Neuronal stem cell (in vitro differentiated cells): ENCODE measurements at regions not wholly inside any gene's neighbourhood (a gene's known extent, or its start where the extent isn't known, plus 50 kb on each side); places are given as distances from the start of the nearest gene placed in this dataset.

ENCODE experiments used
- DNase-seq: peaks from one replicate; pipeline ENCODE4 v3.0.0-alpha.2; 2013; ENCODE audit warnings: low spot score
- H2AFZ ChIP-seq: one replicate; pipeline ENCODE4 v1.6.1; 2013; ENCODE audit warnings: mild to moderate bottlenecking, low read length, inconsistent platforms
- H2AK5ac ChIP-seq: 2 replicates; pipeline ENCODE4 v1.6.1; 2013; ENCODE audit warnings: low read depth, mild to moderate bottlenecking, inconsistent platforms, low read length, moderate library complexity, mixed read lengths
- H2BK120ac ChIP-seq: 2 replicates; pipeline ENCODE4 v1.6.1; 2013; ENCODE audit warnings: low read depth, mild to moderate bottlenecking, inconsistent platforms, low read length, moderate library complexity, mixed read lengths
- H2BK12ac ChIP-seq: one replicate; pipeline ENCODE4 v1.6.1; 2013; ENCODE audit warnings: low read length, inconsistent platforms
- H2BK15ac ChIP-seq: 2 replicates; pipeline ENCODE4 v1.6.1; 2013; ENCODE audit warnings: mild to moderate bottlenecking, low read length, inconsistent platforms, mixed read lengths
- H2BK5ac ChIP-seq: one replicate; pipeline ENCODE4 v1.6.1; 2013; ENCODE audit warnings: inconsistent platforms, mild to moderate bottlenecking, low read length, moderate library complexity
- H3K14ac ChIP-seq: one replicate; pipeline ENCODE4 v1.6.1; 2013; ENCODE audit warnings: low read length, inconsistent platforms
- H3K18ac ChIP-seq: 2 replicates; pipeline ENCODE4 v1.6.1; 2013; ENCODE audit warnings: low read length, inconsistent platforms
- H3K23ac ChIP-seq: 2 replicates; pipeline ENCODE4 v1.6.1; 2013; ENCODE audit warnings: low read depth, mild to moderate bottlenecking, mixed read lengths, low read length, inconsistent platforms; ENCODE audit not compliant: poor library complexity
- H3K27ac ChIP-seq: replicated peaks from 3 replicates; pipeline ENCODE4 v1.5.1; 2013; ENCODE audit warnings: low read length, inconsistent platforms
- H3K27me3 ChIP-seq, 3 experiments: 2 replicates each; pipeline ENCODE4 v1.6.1; 2013; ENCODE audit warnings: low read length in 3 of 3, mild to moderate bottlenecking in 2 of 3, inconsistent platforms in 1 of 3, low read depth in 1 of 3, mixed read lengths in 1 of 3, moderate library complexity in 1 of 3; ENCODE audit not compliant: control insufficient read depth in 3 of 3, insufficient read depth in 3 of 3
- H3K36me3 ChIP-seq, 2 donors: replicated peaks in 1 of 2; 2 replicates each; pipeline ENCODE4 v1.6.1; 2013; ENCODE audit warnings: low read length in 2 of 2; ENCODE audit not compliant: control insufficient read depth in 2 of 2, insufficient read depth in 2 of 2
- H3K4ac ChIP-seq: 2 replicates; pipeline ENCODE4 v1.6.1; 2013; ENCODE audit warnings: inconsistent platforms, mild to moderate bottlenecking, low read length, moderate library complexity
- H3K4me1 ChIP-seq, 2 donors: 1 replicate in 1 of 2; 2 replicates in 1 of 2; pipeline ENCODE4 v1.6.1; 2013; ENCODE audit warnings: low read length in 2 of 2, low read depth in 1 of 2; ENCODE audit not compliant: control insufficient read depth in 2 of 2, insufficient read depth in 1 of 2
- H3K4me2 ChIP-seq: one replicate; pipeline ENCODE4 v1.6.1; 2013; ENCODE audit warnings: mild to moderate bottlenecking, low read length, inconsistent platforms; ENCODE audit not compliant: insufficient read depth, poor library complexity, severe bottlenecking
- H3K4me3 ChIP-seq, 2 donors: 2 replicates each; pipeline ENCODE4 v1.5.1; 2013; ENCODE audit warnings: low read length in 2 of 2, mild to moderate bottlenecking in 2 of 2, inconsistent platforms in 1 of 2, moderate library complexity in 1 of 2
- H3K79me1 ChIP-seq: one replicate; pipeline ENCODE4 v1.6.1; 2013; ENCODE audit warnings: low read depth, mild to moderate bottlenecking, inconsistent platforms, low read length, moderate library complexity
- H3K9ac ChIP-seq: one replicate; pipeline ENCODE4 v1.6.1; 2013; ENCODE audit warnings: mild to moderate bottlenecking, low read depth, low read length, inconsistent platforms; ENCODE audit not compliant: poor library complexity
- H3K9me3 ChIP-seq, 2 donors: replicated peaks in 1 of 2; 2 replicates each; pipeline versions ENCODE3 to v1.6.1; 2013; ENCODE audit warnings: low read length in 2 of 2, mild to moderate bottlenecking in 2 of 2, inconsistent platforms in 1 of 2, low read depth in 1 of 2, mixed read lengths in 1 of 2, moderate library complexity in 1 of 2; ENCODE audit not compliant: control insufficient read depth in 2 of 2, insufficient read depth in 1 of 2
- H4K8ac ChIP-seq: one replicate; pipeline ENCODE4 v1.6.1; 2013; ENCODE audit warnings: low read depth, mild to moderate bottlenecking, inconsistent platforms, low read length, moderate library complexity
- H4K91ac ChIP-seq: one replicate; pipeline ENCODE4 v1.6.1; 2013; ENCODE audit warnings: low read length, low read depth, mild to moderate bottlenecking, inconsistent platforms; ENCODE audit not compliant: poor library complexity
- WGBS, 2 donors: extraction: QIAGEN DNeasy Blood & Tissue Kit; methylation state at CpG; one replicate each; pipeline ENCODE4 v1.1.7; 2013; ENCODE audit warnings: missing lambda C conversion rate in 2 of 2, mixed read lengths in 1 of 2; ENCODE audit not compliant: insufficient read length in 2 of 2, insufficient replicate concordance in 1 of 2; ENCODE audit errors: extremely low coverage in 2 of 2; 5-methylcytosine and 5-hydroxymethylcytosine counted together

DNA sequence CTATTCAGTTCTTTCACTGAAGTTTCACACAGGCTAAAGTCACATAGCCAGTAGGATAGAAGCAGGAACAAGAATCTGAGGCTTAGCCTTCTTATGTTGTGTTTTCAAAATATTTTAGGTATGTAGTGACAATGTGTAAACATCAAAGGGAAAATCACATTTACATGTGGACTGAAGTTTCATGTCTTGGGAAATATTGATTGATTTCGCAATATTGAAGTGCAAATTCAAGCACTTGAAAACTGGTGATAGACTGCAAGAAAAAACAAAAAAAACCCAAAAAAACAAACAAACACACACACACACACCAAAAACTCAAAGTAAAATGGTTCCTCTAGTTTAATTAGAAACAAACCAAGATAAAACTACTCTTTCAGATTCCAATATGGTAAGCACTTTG, 773.3 kb downstream of the PDCD6IP start:
- H4K91ac ChIP-seq: no peak overlapping the region
- H2BK12ac ChIP-seq: no peak overlapping the region
- H2BK5ac ChIP-seq: no peak overlapping the region
- H3K23ac ChIP-seq: no peak overlapping the region
- no peak for DNase-seq
- no peaks in the 10 kb centered on the region for H3K4me1 ChIP-seq
- H2AK5ac ChIP-seq: no peak overlapping the region
- H3K9me3 ChIP-seq: no peaks in the 10 kb centered on the region
- no peak overlapping the region for H3K4me2 ChIP-seq
- no peaks in the 10 kb centered on the region for H3K36me3 ChIP-seq
- no peak overlapping the region for H3K18ac ChIP-seq
- H3K4me3 ChIP-seq: no peak overlapping the region
- no peak overlapping the region for H3K27ac ChIP-seq
- H3K9ac ChIP-seq: no peak overlapping the region
- H3K27me3 ChIP-seq: no peaks in the 10 kb centered on the region
- H3K79me1 ChIP-seq: no peaks in the 10 kb centered on the region
- no peak overlapping the region for H2AFZ ChIP-seq
- H2BK120ac ChIP-seq: no peak overlapping the region
- no peak overlapping the region for H4K8ac ChIP-seq
- H2BK15ac ChIP-seq: no peak overlapping the region
- no CpG with 5 or more reads among the region's 1 CpG for WGBS, 2 donors
- no peak overlapping the region for H3K4ac ChIP-seq
- H3K14ac ChIP-seq: no peak overlapping the region

DNA sequence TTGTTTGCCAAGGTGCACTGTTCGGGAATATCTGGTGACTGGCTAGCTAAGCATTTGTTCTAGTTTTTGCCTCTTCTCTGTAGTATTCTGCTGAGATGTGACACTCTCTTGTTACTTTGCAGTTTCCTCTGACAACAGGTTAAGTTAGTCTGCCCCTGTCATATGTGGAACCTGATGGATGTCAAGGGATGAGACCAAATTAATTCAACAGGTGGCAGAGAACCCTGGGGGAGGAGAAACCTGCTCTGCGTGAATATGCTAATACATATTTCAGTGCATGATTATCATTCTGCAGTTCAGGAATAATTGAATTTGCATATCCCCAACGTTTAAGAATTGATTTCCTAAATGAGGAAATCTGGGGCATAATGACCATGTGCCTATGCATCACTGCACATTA, 777.3 kb downstream of the PDCD6IP start:
- Histone ChIP-seq H3K36me3 (no peaks in the 10 kb centered on the region), H3K23ac (no peak overlapping the region), H3K27me3 (no peaks in the 10 kb centered on the region), H3K4me1 (no peaks in the 10 kb centered on the region), H3K14ac (no peak overlapping the region), H2BK5ac (no peak overlapping the region), H2BK12ac (no peak overlapping the region), H2BK120ac (no peak overlapping the region), H3K9me3 (no peaks in the 10 kb centered on the region), H2BK15ac (no peak overlapping the region), H3K18ac (no peak overlapping the region), H3K4me3 (no peak overlapping the region), H4K8ac (no peak overlapping the region), H3K27ac (no peak overlapping the region), H3K4ac (no peak overlapping the region), H3K4me2 (no peak overlapping the region), H3K9ac (no peak overlapping the region), H4K91ac (no peak overlapping the region), H2AK5ac (no peak overlapping the region), H3K79me1 (no peaks in the 10 kb centered on the region), H2AFZ (no peak overlapping the region)
- WGBS, 2 donors: no CpG with 5 or more reads among the region's 3 CpGs
- DNase-seq: no peak

DNA sequence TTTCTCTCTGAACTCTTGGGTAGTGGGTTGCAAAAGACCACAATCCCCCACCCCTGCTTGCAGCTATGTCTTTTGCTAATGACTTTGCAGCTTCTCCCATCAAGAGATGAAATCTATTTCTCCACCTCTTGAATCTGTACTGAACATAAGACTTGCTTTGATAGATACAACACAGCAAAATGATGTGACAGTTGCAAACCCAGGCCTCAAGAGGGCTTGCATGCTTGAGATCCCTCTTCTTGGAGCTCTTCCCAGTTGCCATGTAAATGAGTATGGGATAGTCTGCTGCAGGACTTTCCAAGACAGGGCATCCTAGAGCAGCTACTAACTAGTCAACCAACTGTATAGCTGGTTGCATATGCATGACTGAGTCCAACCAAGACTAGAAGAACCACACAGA, 783.6 kb downstream of the PDCD6IP start:
- no peak for DNase-seq

DNA sequence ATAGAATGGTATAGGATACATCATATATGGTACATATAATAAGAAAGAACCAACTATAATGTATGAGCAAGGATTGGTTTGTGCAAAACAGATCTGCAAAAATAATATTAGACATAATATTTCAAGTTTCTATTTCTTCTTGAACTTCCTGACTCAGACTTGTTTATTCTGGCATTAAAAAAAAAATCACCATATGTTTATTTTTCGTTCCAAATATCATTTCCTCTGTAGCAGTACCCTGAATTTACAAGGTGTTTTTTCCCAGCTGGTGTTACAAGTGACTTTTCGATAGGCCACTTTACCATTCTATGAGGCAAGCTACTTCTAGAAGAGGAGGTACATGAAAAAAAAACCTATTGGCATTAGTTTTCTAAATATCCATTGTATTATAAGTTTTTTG, 785.0 kb downstream of the PDCD6IP start:
- Histone ChIP-seq H3K23ac (no peak overlapping the region), H3K9ac (no peak overlapping the region), H4K8ac (no peak overlapping the region), H3K27ac (no peak overlapping the region), H3K14ac (no peak overlapping the region), H3K36me3 (no peaks in the 10 kb centered on the region), H3K18ac (no peak overlapping the region), H2BK15ac (no peak overlapping the region), H3K79me1 (no peaks in the 10 kb centered on the region), H3K9me3 (peaks cover 0 to 5% of the 10 kb centered on the region in 2 donors), H3K4me3 (no peak overlapping the region), H3K4me1 (no peaks in the 10 kb centered on the region), H3K4ac (no peak overlapping the region), H2AFZ (no peak overlapping the region), H2BK120ac (no peak overlapping the region), H3K27me3 (no peaks in the 10 kb centered on the region), H3K4me2 (no peak overlapping the region), H2BK5ac (no peak overlapping the region), H4K91ac (no peak overlapping the region), H2BK12ac (no peak overlapping the region), H2AK5ac (no peak overlapping the region)
- no peak for DNase-seq
- no CpG with 5 or more reads among the region's 2 CpGs for WGBS, 2 donors

More for the DNA sequence above, 783.6 kb downstream of the PDCD6IP start:
- Histone ChIP-seq H2BK120ac (no peak overlapping the region), H3K9me3 (peaks cover 0 to 5% of the 10 kb centered on the region in 2 donors), H2BK5ac (no peak overlapping the region), H3K9ac (no peak overlapping the region), H2AK5ac (no peak overlapping the region), H3K4me3 (no peak overlapping the region), H3K4me2 (no peak overlapping the region), H3K27me3 (no peaks in the 10 kb centered on the region), H4K91ac (no peak overlapping the region), H2AFZ (no peak overlapping the region), H3K4me1 (no peaks in the 10 kb centered on the region), H4K8ac (no peak overlapping the region), H3K23ac (no peak overlapping the region), H3K36me3 (no peaks in the 10 kb centered on the region), H2BK12ac (no peak overlapping the region), H3K27ac (no peak overlapping the region), H3K4ac (no peak overlapping the region), H3K79me1 (no peaks in the 10 kb centered on the region), H3K14ac (no peak overlapping the region), H2BK15ac (no peak overlapping the region), H3K18ac (no peak overlapping the region)
